Kidney (tissue), 13 donors: ENCODE measurements at regions not wholly inside any gene's neighbourhood (a gene's known extent, or its start where the extent isn't known, plus 50 kb on each side); places are given as distances from the start of the nearest gene placed in this dataset.
A peak's percentile ranks its signal among the peaks of the same experiment; 100 is the strongest.
"Not testable (repeated sequence)": the region's sequence is repeated elsewhere in the genome, so short reads cannot be mapped to it uniquely, and the experiment has no call there.

Experiments used
- DNase-seq, 5 donors: peaks; one replicate each; pipeline ENCODE4 v3.0.0-alpha.2; 2013 to 2020
- FAIRE-seq: peaks from 2 replicates; lab custom pipeline; 2012; peaks lifted over from hg19 to GRCh38; lab: Jason Lieb, UNC
- H3K27ac ChIP-seq, 2 donors: one replicate each; pipeline ENCODE4 v1.7.0; 2013; ENCODE audit warnings: low read depth in 2 of 2, low read length in 2 of 2, inconsistent platforms in 1 of 2
- H3K27me3 ChIP-seq: one replicate; pipeline ENCODE4 v1.7.1; 2013; ENCODE audit warnings: low read length, inconsistent platforms; ENCODE audit not compliant: control insufficient read depth, insufficient read depth
- H3K36me3 ChIP-seq, 3 donors: one replicate each; pipeline versions ENCODE4 v1.7.0 to v1.7.1; 2013; ENCODE audit warnings: low read length in 3 of 3, control low read depth in 1 of 3, inconsistent platforms in 1 of 3; ENCODE audit not compliant: insufficient read depth in 3 of 3, control insufficient read depth in 2 of 3
- H3K4me1 ChIP-seq, 3 donors: one replicate each; pipeline versions ENCODE4 v1.7.0 to v1.7.1; 2013; ENCODE audit warnings: low read length in 3 of 3, inconsistent platforms in 1 of 3, low read depth in 1 of 3; ENCODE audit not compliant: control insufficient read depth in 2 of 3, insufficient read depth in 2 of 3
- H3K4me3 ChIP-seq, 3 donors: one replicate each; pipeline versions ENCODE4 v1.7.0 to v1.8.1; 2013; ENCODE audit warnings: low read length in 3 of 3, control low read depth in 1 of 3, inconsistent platforms in 1 of 3
- H3K9ac ChIP-seq, 3 donors: one replicate each; pipeline versions ENCODE4 v1.7.0 to v1.7.1; 2013; ENCODE audit warnings: low read length in 3 of 3, control low read depth in 1 of 3, inconsistent platforms in 1 of 3
- H3K9me3 ChIP-seq, 3 donors: one replicate each; pipeline versions ENCODE4 v1.7.0 to v1.7.1; 2013; ENCODE audit warnings: low read length in 3 of 3, control low read depth in 1 of 3, inconsistent platforms in 1 of 3; ENCODE audit not compliant: control insufficient read depth in 2 of 3, insufficient read depth in 1 of 3
- CTCF ChIP-seq: IDR thresholded peaks from 3 replicates; pipeline ENCODE4 v1.5.1; 2012; ENCODE audit warnings: mild to moderate bottlenecking, moderate library complexity, borderline replicate concordance; ENCODE audit not compliant: insufficient read depth; ENCODE audit errors: extremely low read depth
- intact Hi-C: fragments of 100-400 bp; cut with DNase I; formaldehyde crosslinking; loops from one replicate; pipeline ENCODE4 v1.11.1; 2022
- donor health status: control.
- donor health status: control.
- donor health status: control.
- donor health status: control.
- donor health status: control.
- donor health status: DM: yes; HTN: yes; CAD: no.
- donor health status: Normal renal cell carcinoma (clear cell type).

- H3K4me1 ChIP-seq: no peaks in the 10 kb centered on the region
- DNase-seq (peak in 1 of 5 donors; percentile 56), FAIRE-seq (no peak)
- no peaks in the 10 kb centered on the region for H3K9me3 ChIP-seq
- intact Hi-C loops: no loop called here
- H3K4me3 ChIP-seq: no peak overlapping the region
- no peaks in the 10 kb centered on the region for H3K27me3 ChIP-seq
- H3K9ac ChIP-seq: no peak overlapping the region
- H3K27ac ChIP-seq: no peak overlapping the region
- TF ChIP-seq CTCF: no peak
- no peaks in the 10 kb centered on the region for H3K36me3 ChIP-seq
Measured at GRCh38 chr10:63692220-63692896, 171.2 kb downstream of the REEP3 start.

- intact Hi-C loops, FAIRE-seq, H3K27ac ChIP-seq, H3K36me3 ChIP-seq, H3K4me1 ChIP-seq, H3K9ac ChIP-seq, H3K4me3 ChIP-seq, DNase-seq, H3K9me3 ChIP-seq, H3K27me3 ChIP-seq: not testable (repeated sequence)
Measured at GRCh38 chr10:63693021-63693420, 171.8 kb downstream of the REEP3 start.

- H3K9ac ChIP-seq: no peak overlapping the region
- no peaks in the 10 kb centered on the region for H3K27me3 ChIP-seq
- no peak overlapping the region for H3K4me3 ChIP-seq
- no peak for TF ChIP-seq CTCF
- intact Hi-C loops: no loop called here
- no peaks in the 10 kb centered on the region for H3K36me3 ChIP-seq
- H3K27ac ChIP-seq: no peak overlapping the region
- FAIRE-seq: no peak
- no peaks in the 10 kb centered on the region for H3K9me3 ChIP-seq
- DNase-seq: no peak
- H3K4me1 ChIP-seq: peaks cover 5 to 16% (median 11%) of the 10 kb centered on the region in 3 donors
Measured at GRCh38 chr10:63696205-63696604, 175.0 kb downstream of the REEP3 start.

- Histone ChIP-seq H3K36me3 (no peaks in the 10 kb centered on the region), H3K27me3 (no peaks in the 10 kb centered on the region), H3K27ac (no peak overlapping the region), H3K9me3 (no peaks in the 10 kb centered on the region), H3K4me1 (peaks cover 5 to 19% (median 11%) of the 10 kb centered on the region in 3 donors), H3K9ac (no peak overlapping the region), H3K4me3 (no peak overlapping the region)
- DNase-seq: no peak
- intact Hi-C loops: no loop called here
- no peak for FAIRE-seq
- TF ChIP-seq CTCF: no peak
Measured at GRCh38 chr10:63697956-63698786, 177.0 kb downstream of the REEP3 start.
